B cell (primary cell): ENCODE measurements at regions not wholly inside any gene's neighbourhood (a gene's known extent, or its start where the extent isn't known, plus 50 kb on each side); places are given as distances from the start of the nearest gene placed in this dataset.

ENCODE experiments used
- EZH2 ChIP-seq: IDR thresholded peaks from 2 replicates; pipeline ENCODE4 v1.6.1; 2012; ENCODE audit warnings: borderline replicate concordance, low read depth, mild to moderate bottlenecking, moderate library complexity, low read length; ENCODE audit not compliant: insufficient read depth, poor library complexity, severe bottlenecking
- TF ChIP-seq, protein P1 (sequence below): fragments of 200-600 bp; IDR thresholded peaks from one replicate; pipeline ENCODE4 v1.8.0; 2022; ENCODE audit warnings: antibody characterized with exemption, mild to moderate bottlenecking

DNA sequence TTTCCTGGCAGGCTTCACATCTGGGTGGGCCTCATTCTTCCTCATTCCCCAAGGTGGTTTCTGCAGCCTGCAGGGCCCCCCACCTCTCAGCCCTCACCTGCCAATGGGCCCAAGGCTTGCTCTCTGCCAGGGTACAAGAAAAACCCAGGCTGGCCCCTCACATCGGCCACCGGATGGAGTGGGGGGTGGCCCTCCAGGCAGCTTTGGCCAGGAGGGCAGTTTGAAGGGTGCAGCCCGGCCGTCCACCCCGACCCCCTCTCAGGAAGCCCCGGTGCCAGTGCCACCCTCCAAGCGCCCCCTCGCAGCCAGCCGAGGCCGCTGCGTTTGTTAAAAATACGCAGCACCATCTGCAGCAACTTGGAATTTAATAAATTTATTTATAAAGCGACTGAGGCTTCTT lies 196.7 kb downstream of the CTTN start:
- TF ChIP-seq, protein P1, sequence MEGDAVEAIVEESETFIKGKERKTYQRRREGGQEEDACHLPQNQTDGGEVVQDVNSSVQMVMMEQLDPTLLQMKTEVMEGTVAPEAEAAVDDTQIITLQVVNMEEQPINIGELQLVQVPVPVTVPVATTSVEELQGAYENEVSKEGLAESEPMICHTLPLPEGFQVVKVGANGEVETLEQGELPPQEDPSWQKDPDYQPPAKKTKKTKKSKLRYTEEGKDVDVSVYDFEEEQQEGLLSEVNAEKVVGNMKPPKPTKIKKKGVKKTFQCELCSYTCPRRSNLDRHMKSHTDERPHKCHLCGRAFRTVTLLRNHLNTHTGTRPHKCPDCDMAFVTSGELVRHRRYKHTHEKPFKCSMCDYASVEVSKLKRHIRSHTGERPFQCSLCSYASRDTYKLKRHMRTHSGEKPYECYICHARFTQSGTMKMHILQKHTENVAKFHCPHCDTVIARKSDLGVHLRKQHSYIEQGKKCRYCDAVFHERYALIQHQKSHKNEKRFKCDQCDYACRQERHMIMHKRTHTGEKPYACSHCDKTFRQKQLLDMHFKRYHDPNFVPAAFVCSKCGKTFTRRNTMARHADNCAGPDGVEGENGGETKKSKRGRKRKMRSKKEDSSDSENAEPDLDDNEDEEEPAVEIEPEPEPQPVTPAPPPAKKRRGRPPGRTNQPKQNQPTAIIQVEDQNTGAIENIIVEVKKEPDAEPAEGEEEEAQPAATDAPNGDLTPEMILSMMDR: no peak
- TF ChIP-seq EZH2: no peak
